Fibroblast of pulmonary artery (primary cell): ENCODE measurements at regions not wholly inside any gene's neighbourhood (a gene's known extent, or its start where the extent isn't known, plus 50 kb on each side); places are given as distances from the start of the nearest gene placed in this dataset.

Experiments
- DNase-seq: peaks from one replicate; pipeline ENCODE4 v3.0.0-alpha.2; 2010; ENCODE audit warnings: low read depth
- H3K4me3 ChIP-seq: replicated peaks from 2 replicates; pipeline ENCODE4 v1.5.1; 2011; ENCODE audit warnings: low read depth, mild to moderate bottlenecking, control low read depth, low read length, moderate library complexity
- CTCF ChIP-seq: IDR thresholded peaks from 2 replicates; pipeline ENCODE4 v1.5.1; 2011; ENCODE audit warnings: mild to moderate bottlenecking, control low read depth, low read length, inconsistent platforms; ENCODE audit errors: missing control alignments

- no peak overlapping the region for H3K4me3 ChIP-seq
- no peak for TF ChIP-seq CTCF
- DNase-seq = no peak
Measured at GRCh38 chr5:135243556-135244285, 155.3 kb downstream of the MACROH2A1 start.

GRCh38 chr5:135242866-135243555, 156.0 kb downstream of the MACROH2A1 start:
- TF ChIP-seq CTCF = no peak
- no peak overlapping the region for H3K4me3 ChIP-seq
- no peak for DNase-seq

- peak; percentile 47 for DNase-seq
- no peak for TF ChIP-seq CTCF
- H3K4me3 ChIP-seq = no peak overlapping the region
Measured at GRCh38 chr5:135242021-135242865, 156.8 kb downstream of the MACROH2A1 start.

- no peak for TF ChIP-seq CTCF
- no peak for DNase-seq
Measured at GRCh38 chr5:135241536-135241935, 157.5 kb downstream of the MACROH2A1 start.

GRCh38 chr5:135240781-135241360, 158.2 kb downstream of the MACROH2A1 start:
- no peak overlapping the region for H3K4me3 ChIP-seq
- no peak for DNase-seq
- no peak for TF ChIP-seq CTCF

More at GRCh38 chr5:135241536-135241935, 157.5 kb downstream of the MACROH2A1 start:
- H3K4me3 ChIP-seq = no peak overlapping the region

- H3K4me3 ChIP-seq = no peak overlapping the region
- TF ChIP-seq CTCF = no peak
- no peak for DNase-seq
Measured at GRCh38 chr5:135240283-135240633, 158.8 kb downstream of the MACROH2A1 start.
